Uterus (tissue), 3 donors: ENCODE measurements at regions not wholly inside any gene's neighbourhood (a gene's known extent, or its start where the extent isn't known, plus 50 kb on each side); places are given as distances from the start of the nearest gene placed in this dataset.

Source experiments
- DNase-seq, 2 donors: peaks; one replicate each; pipeline ENCODE4 v3.0.0-alpha.2; 2019 to 2020
- H3K27ac ChIP-seq, 2 donors: fragments of 200-600 bp; sonication (generic); 1 replicate in 1 of 2; 2 replicates in 1 of 2; pipeline ENCODE4 v1.5.1; 2016 to 2018
- H3K27me3 ChIP-seq, 2 donors: fragments of 200-600 bp; sonication (generic); one replicate each; pipeline ENCODE4 v1.5.1; 2018 to 2019; ENCODE audit warnings: control low read depth in 1 of 2
- H3K36me3 ChIP-seq, 2 donors: fragments of 200-600 bp; sonication (generic); one replicate each; pipeline ENCODE4 v1.5.1; 2019; ENCODE audit warnings: control low read depth in 1 of 2
- H3K4me1 ChIP-seq, 2 donors: fragments of 200-600 bp; sonication (generic); one replicate each; pipeline ENCODE4 v1.5.1; 2018 to 2019; ENCODE audit warnings: control low read depth in 1 of 2
- H3K4me3 ChIP-seq, 2 donors: fragments of 200-600 bp; sonication (generic); 1 replicate in 1 of 2; 2 replicates in 1 of 2; pipeline ENCODE4 v1.5.1; 2018 to 2019; ENCODE audit warnings: mild to moderate bottlenecking in 1 of 2
- H3K9me3 ChIP-seq, 2 donors: fragments of 200-600 bp; sonication (generic); one replicate each; pipeline ENCODE4 v1.5.1; 2019; ENCODE audit warnings: control low read depth in 1 of 2
- CTCF ChIP-seq, 4 experiments: fragments of 200-600 bp in 2 of 4; fragments of 450-650 bp in 2 of 4; sonication (generic) in 2 of 4; IDR thresholded peaks; one replicate each; pipeline ENCODE4 v1.5.1; 2016 to 2019; ENCODE audit warnings: antibody characterized with exemption in 4 of 4, mild to moderate bottlenecking in 2 of 4, moderate library complexity in 1 of 4
- POLR2A ChIP-seq, 2 donors: fragments of 450-650 bp; IDR thresholded peaks; one replicate each; pipeline ENCODE4 v1.6.1; 2016; ENCODE audit warnings: antibody characterized with exemption in 2 of 2, mild to moderate bottlenecking in 1 of 2, moderate library complexity in 1 of 2
- intact Hi-C: fragments of 100-400 bp; cut with DNase I; formaldehyde crosslinking; loops from one replicate; pipeline ENCODE4 v1.15.1; 2023; ENCODE audit warnings: low total_unique reads
- donor health status: DM: yes; HTN: yes; CAD: no.

- H3K9me3 ChIP-seq: no peaks in the 10 kb centered on the region
- intact Hi-C loops: no loop called here
- no peaks in the 10 kb centered on the region for H3K4me1 ChIP-seq
- no peaks in the 10 kb centered on the region for H3K36me3 ChIP-seq
- TF ChIP-seq POLR2A (IDR thresholded peaks at IDR 0.05) (no peak), CTCF (IDR thresholded peaks at IDR 0.05) (no peak)
- no peak for DNase-seq
- H3K4me3 ChIP-seq: no peak overlapping the region
- H3K27me3 ChIP-seq: no peaks in the 10 kb centered on the region
- no peak overlapping the region for H3K27ac ChIP-seq
These were observed 104.0 kb upstream of the BMP2K start for GRCh38 chr4:78671903-78672815.

- Histone ChIP-seq H3K4me1 (no peaks in the 10 kb centered on the region), H3K4me3 (no peak overlapping the region), H3K9me3 (no peaks in the 10 kb centered on the region), H3K27me3 (no peaks in the 10 kb centered on the region), H3K27ac (no peak overlapping the region), H3K36me3 (no peaks in the 10 kb centered on the region)
- intact Hi-C loops: no loop called here
- TF ChIP-seq CTCF (IDR thresholded peaks at IDR 0.05) (no peak), POLR2A (IDR thresholded peaks at IDR 0.05) (no peak)
- DNase-seq: no peak
These were observed 102.8 kb upstream of the BMP2K start for GRCh38 chr4:78673337-78673736.

GRCh38 chr4:78675325-78675724 is 100.8 kb upstream of the BMP2K start:
- no peak overlapping the region for H3K4me3 ChIP-seq
- no peaks in the 10 kb centered on the region for H3K36me3 ChIP-seq
- H3K4me1 ChIP-seq: no peaks in the 10 kb centered on the region
- intact Hi-C loops: no loop called here
- no peak for TF ChIP-seq POLR2A (IDR thresholded peaks at IDR 0.05)
- no peak for TF ChIP-seq CTCF (IDR thresholded peaks at IDR 0.05)
- H3K27me3 ChIP-seq: no peaks in the 10 kb centered on the region
- no peaks in the 10 kb centered on the region for H3K9me3 ChIP-seq
- H3K27ac ChIP-seq: no peak overlapping the region
- DNase-seq: no peak

GRCh38 chr4:78682070-78682469 is 94.1 kb upstream of the BMP2K start:
- Histone ChIP-seq H3K4me3 (no peak overlapping the region), H3K4me1 (no peaks in the 10 kb centered on the region), H3K27ac (no peak overlapping the region), H3K36me3 (no peaks in the 10 kb centered on the region), H3K27me3 (no peaks in the 10 kb centered on the region), H3K9me3 (no peaks in the 10 kb centered on the region)
- no peak for TF ChIP-seq POLR2A (IDR thresholded peaks at IDR 0.05)
- TF ChIP-seq CTCF (IDR thresholded peaks at IDR 0.05): no peak
- no peak for DNase-seq
- intact Hi-C loops: no loop called here

- no peak overlapping the region for H3K4me3 ChIP-seq
- H3K9me3 ChIP-seq: no peaks in the 10 kb centered on the region
- no peaks in the 10 kb centered on the region for H3K27me3 ChIP-seq
- no peaks in the 10 kb centered on the region for H3K4me1 ChIP-seq
- DNase-seq: no peak
- no peak for TF ChIP-seq CTCF (IDR thresholded peaks at IDR 0.05)
- TF ChIP-seq POLR2A (IDR thresholded peaks at IDR 0.05): no peak
- no peak overlapping the region for H3K27ac ChIP-seq
- intact Hi-C loops: no loop called here
- H3K36me3 ChIP-seq: no peaks in the 10 kb centered on the region
These were observed 92.8 kb upstream of the BMP2K start for GRCh38 chr4:78683352-78683751.
